A673 (cell line): ENCODE measurements at regions not wholly inside any gene's neighbourhood (a gene's known extent, or its start where the extent isn't known, plus 50 kb on each side); places are given as distances from the start of the nearest gene placed in this dataset.
"Not testable (repeated sequence)": the region's sequence is repeated elsewhere in the genome, so short reads cannot be mapped to it uniquely, and the experiment has no call there.

ENCODE experiments used
- BruUV-seq: library from RNA; stranded (reverse); fragments of 400-500 nt; replicated peaks from 2 replicates; lab custom pipeline; 2021; lab: Mats Ljungman, UMichigan
- CTCF ChIA-PET: fragments of 300-600 bp; sonication (Branson Sonifier 250); formaldehyde crosslinking; loops from one replicate; lab custom pipeline; 2022; ENCODE audit warnings: antibody characterized with exemption; lab: Charles Lee
- POLR2A ChIA-PET: fragments of 300-600 bp; sonication (Branson Sonifier 250); formaldehyde crosslinking; loops from one replicate; lab custom pipeline; 2022; ENCODE audit warnings: antibody characterized with exemption; ENCODE audit not compliant: low non-redundant PET; lab: Charles Lee
- DNase-seq: peaks from one replicate; pipeline ENCODE4 v3.0.0-alpha.2; 2015; ENCODE audit warnings: low spot score
- H3K27ac ChIP-seq: fragments of 200-600 bp; sonication (generic); 2 replicates; pipeline ENCODE4 v1.5.1; 2016; ENCODE audit warnings: mixed run types, low read depth, mild to moderate bottlenecking, mixed read lengths, antibody characterized with exemption, low read length; ENCODE audit not compliant: poor library complexity, severe bottlenecking
- H3K27me3 ChIP-seq: fragments of 200-600 bp; sonication (generic); replicated peaks from 2 replicates; pipeline ENCODE4 v1.6.1; 2017; ENCODE audit warnings: mixed run types, low read depth, mild to moderate bottlenecking, mixed read lengths, antibody characterized with exemption, low read length; ENCODE audit not compliant: insufficient read depth, poor library complexity
- H3K36me3 ChIP-seq: fragments of 200-600 bp; sonication (generic); 2 replicates; pipeline ENCODE4 v1.6.1; 2016; ENCODE audit warnings: mixed run types, mild to moderate bottlenecking, mixed read lengths, antibody characterized with exemption, low read length; ENCODE audit not compliant: insufficient read depth, poor library complexity, severe bottlenecking
- H3K4me1 ChIP-seq: fragments of 200-600 bp; sonication (generic); 2 replicates; pipeline ENCODE4 v1.6.1; 2017; ENCODE audit warnings: mixed run types, mild to moderate bottlenecking, mixed read lengths, antibody characterized with exemption, low read length; ENCODE audit not compliant: insufficient read depth, poor library complexity, severe bottlenecking
- H3K4me3 ChIP-seq: fragments of 200-600 bp; sonication (generic); 2 replicates; pipeline ENCODE4 v1.5.1; 2016; ENCODE audit warnings: low read depth, mixed run types, mild to moderate bottlenecking, mixed read lengths, low read length; ENCODE audit not compliant: poor library complexity, severe bottlenecking
- H3K9me3 ChIP-seq: fragments of 200-600 bp; sonication (generic); 2 replicates; pipeline ENCODE4 v1.6.1; 2016; ENCODE audit warnings: mixed run types, low read depth, mild to moderate bottlenecking, mixed read lengths, antibody characterized with exemption, low read length; ENCODE audit not compliant: poor library complexity, severe bottlenecking
- EZH2 ChIP-seq: fragments of 200-600 bp; sonication (generic); IDR thresholded peaks from 2 replicates; pipeline ENCODE4 v1.6.1; 2017; ENCODE audit warnings: borderline replicate concordance, low read depth, mild to moderate bottlenecking, mixed read lengths, antibody characterized with exemption, low read length; ENCODE audit not compliant: poor library complexity, severe bottlenecking
- intact Hi-C: fragments of 100-400 bp; cut with micrococcal nuclease; formaldehyde crosslinking; loops from one replicate; pipeline ENCODE4 v1.10.0; 2022; ENCODE audit not compliant: unreplicated experiment
- TF ChIP-seq, protein P1 (sequence below): fragments of 300-800, 200-600 bp; sonication (generic); conservative IDR thresholded peaks from 2 replicates; pipeline ENCODE4 v1.5.1; 2017; ENCODE audit warnings: low read depth, mild to moderate bottlenecking, antibody characterized with exemption, low read length, moderate library complexity, mixed read lengths

- TF ChIP-seq, protein P1, sequence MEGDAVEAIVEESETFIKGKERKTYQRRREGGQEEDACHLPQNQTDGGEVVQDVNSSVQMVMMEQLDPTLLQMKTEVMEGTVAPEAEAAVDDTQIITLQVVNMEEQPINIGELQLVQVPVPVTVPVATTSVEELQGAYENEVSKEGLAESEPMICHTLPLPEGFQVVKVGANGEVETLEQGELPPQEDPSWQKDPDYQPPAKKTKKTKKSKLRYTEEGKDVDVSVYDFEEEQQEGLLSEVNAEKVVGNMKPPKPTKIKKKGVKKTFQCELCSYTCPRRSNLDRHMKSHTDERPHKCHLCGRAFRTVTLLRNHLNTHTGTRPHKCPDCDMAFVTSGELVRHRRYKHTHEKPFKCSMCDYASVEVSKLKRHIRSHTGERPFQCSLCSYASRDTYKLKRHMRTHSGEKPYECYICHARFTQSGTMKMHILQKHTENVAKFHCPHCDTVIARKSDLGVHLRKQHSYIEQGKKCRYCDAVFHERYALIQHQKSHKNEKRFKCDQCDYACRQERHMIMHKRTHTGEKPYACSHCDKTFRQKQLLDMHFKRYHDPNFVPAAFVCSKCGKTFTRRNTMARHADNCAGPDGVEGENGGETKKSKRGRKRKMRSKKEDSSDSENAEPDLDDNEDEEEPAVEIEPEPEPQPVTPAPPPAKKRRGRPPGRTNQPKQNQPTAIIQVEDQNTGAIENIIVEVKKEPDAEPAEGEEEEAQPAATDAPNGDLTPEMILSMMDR, result no peak
- no peak for TF ChIP-seq EZH2
- CTCF ChIA-PET, result no interaction called here
- no TSS peak for BruUV-seq
- Histone ChIP-seq H3K36me3 (no peaks in the 10 kb centered on the region), H3K27ac (no peak overlapping the region), H3K4me1 (no peaks in the 10 kb centered on the region), H3K9me3 (no peaks in the 10 kb centered on the region), H3K4me3 (no peak overlapping the region), H3K27me3 (peaks cover 4% of the 10 kb centered on the region)
- no peak for DNase-seq
- POLR2A ChIA-PET, result no interaction called here
- intact Hi-C loops, result no loop called here
Measured at GRCh38 chr18:35856178-35856577, 116.3 kb upstream of the RMP24 start.

DNA sequence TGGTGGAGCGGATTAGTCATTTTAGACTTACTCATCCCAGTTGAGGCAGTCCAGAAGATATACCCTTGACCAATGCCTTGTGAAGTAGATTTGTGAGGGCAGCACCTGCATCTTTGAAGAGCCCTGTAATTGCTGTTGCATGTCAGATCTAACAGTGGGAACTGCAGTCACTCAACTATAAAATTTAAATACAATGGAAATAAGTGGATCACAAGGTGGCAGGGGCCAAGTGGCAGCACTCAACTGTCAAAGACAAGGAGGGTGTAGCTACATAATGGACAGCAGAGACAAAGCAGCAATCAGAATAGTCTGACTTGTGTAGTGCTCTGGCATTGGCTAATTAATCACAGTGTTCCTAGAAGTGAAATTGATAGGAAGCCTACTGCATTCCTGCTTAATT, 115.8 kb upstream of the RMP24 start:
- BruUV-seq, POLR2A ChIA-PET, H3K4me3 ChIP-seq, intact Hi-C loops, CTCF ChIA-PET, DNase-seq, H3K9me3 ChIP-seq, H3K4me1 ChIP-seq, H3K27me3 ChIP-seq, H3K27ac ChIP-seq, H3K36me3 ChIP-seq: not testable (repeated sequence)

- BruUV-seq, intact Hi-C loops, H3K27ac ChIP-seq, H3K27me3 ChIP-seq, CTCF ChIA-PET, H3K9me3 ChIP-seq, DNase-seq, POLR2A ChIA-PET, H3K4me3 ChIP-seq, H3K36me3 ChIP-seq, H3K4me1 ChIP-seq: not testable (repeated sequence)
Measured at GRCh38 chr18:35857581-35857980, 114.9 kb upstream of the RMP24 start.

- DNase-seq, result no peak
- no TSS peak for BruUV-seq
- H3K4me3 ChIP-seq, result no peak overlapping the region
- no peaks in the 10 kb centered on the region for H3K9me3 ChIP-seq
- H3K27ac ChIP-seq, result no peak overlapping the region
- H3K27me3 ChIP-seq, result no peaks in the 10 kb centered on the region
- TF ChIP-seq EZH2, result no peak
- TF ChIP-seq, protein P1, result no peak
- H3K4me1 ChIP-seq, result no peaks in the 10 kb centered on the region
- no peaks in the 10 kb centered on the region for H3K36me3 ChIP-seq
- CTCF ChIA-PET, result no interaction called here
- intact Hi-C loops, result no loop called here
- POLR2A ChIA-PET, result no interaction called here
Measured at GRCh38 chr18:35861367-35862118, 110.9 kb upstream of the RMP24 start.
